H1 (cell line): ENCODE measurements at regions not wholly inside any gene's neighbourhood (a gene's known extent, or its start where the extent isn't known, plus 50 kb on each side); places are given as distances from the start of the nearest gene placed in this dataset.

Source experiments
- CTCF ChIA-PET: fragments of 300-600 bp; sonication (Branson Sonifier 250); formaldehyde crosslinking; loops from one replicate; lab custom pipeline; 2021; ENCODE audit not compliant: partially characterized antibody; lab: Charles Lee
- POLR2A ChIA-PET: fragments of 300-600 bp; sonication (Branson Sonifier 250); formaldehyde crosslinking; loops from one replicate; lab custom pipeline; 2021; ENCODE audit warnings: inconsistent platforms; ENCODE audit not compliant: partially characterized antibody; lab: Charles Lee
- DNase-seq, 2 experiments: peaks; one replicate each; pipeline versions ENCODE4 v3.0.0 to v3.0.0-alpha.2; 2010 to 2022; ENCODE audit warnings: low spot score in 2 of 2, low read depth in 1 of 2, mixed read lengths in 1 of 2
- FAIRE-seq: peaks from 2 replicates; lab custom pipeline; 2011; peaks lifted over from hg19 to GRCh38; lab: Jason Lieb, UNC
- H2AFZ ChIP-seq: 2 replicates; pipeline ENCODE4 v1.8.1; 2012; ENCODE audit warnings: low read length, inconsistent platforms
- H2AK5ac ChIP-seq: 2 replicates; pipeline ENCODE4 v1.6.1; 2013; ENCODE audit warnings: low read depth, low read length
- H2BK120ac ChIP-seq: replicated peaks from 2 replicates; pipeline ENCODE3; 2013; ENCODE audit warnings: low read depth, low read length, inconsistent platforms
- H2BK12ac ChIP-seq: 2 replicates; pipeline ENCODE4 v1.6.1; 2013; ENCODE audit warnings: low read depth, low read length
- H2BK15ac ChIP-seq: 2 replicates; pipeline ENCODE4 v1.6.1; 2013; ENCODE audit warnings: low read length
- H2BK20ac ChIP-seq: 2 replicates; pipeline ENCODE4 v1.6.1; 2013; ENCODE audit warnings: low read length
- H2BK5ac ChIP-seq: 2 replicates; pipeline ENCODE4 v1.6.1; 2013; ENCODE audit warnings: low read depth, low read length
- H3K14ac ChIP-seq: 2 replicates; pipeline ENCODE4 v1.6.1; 2013; ENCODE audit warnings: inconsistent platforms; ENCODE audit not compliant: insufficient read length
- H3K18ac ChIP-seq: 2 replicates; pipeline ENCODE4 v1.6.1; 2013; ENCODE audit warnings: low read length; ENCODE audit errors: extremely low read depth
- H3K23ac ChIP-seq: 2 replicates; pipeline ENCODE4 v1.6.1; 2013; ENCODE audit warnings: inconsistent platforms; ENCODE audit not compliant: insufficient read length
- H3K23me2 ChIP-seq: 2 replicates; pipeline ENCODE4 v1.6.1; 2013; ENCODE audit warnings: low read depth, low read length
- H3K27ac ChIP-seq: 2 replicates; pipeline ENCODE4 v1.6.1; 2011; ENCODE audit warnings: low read depth, low read length, inconsistent platforms
- H3K27me3 ChIP-seq, 4 experiments: replicated peaks in 1 of 4; 1 replicate in 1 of 4; 2 replicates in 3 of 4; pipeline versions ENCODE4 v1.6.1 to v1.8.1; 2011 to 2013; ENCODE audit warnings: low read length in 3 of 4, mild to moderate bottlenecking in 3 of 4, inconsistent platforms in 2 of 4, mixed read lengths in 2 of 4, moderate library complexity in 1 of 4; ENCODE audit not compliant: control insufficient read depth in 3 of 4, insufficient read depth in 3 of 4; ENCODE audit errors: extremely low read depth in 1 of 4
- H3K36me3 ChIP-seq, 4 experiments: 2 replicates each; pipeline versions ENCODE4 v1.6.1 to v1.8.1; 2011 to 2013; ENCODE audit warnings: mild to moderate bottlenecking in 4 of 4, low read length in 3 of 4, moderate library complexity in 2 of 4, control low read depth in 1 of 4, inconsistent platforms in 1 of 4; ENCODE audit not compliant: insufficient read depth in 4 of 4, control insufficient read depth in 2 of 4
- H3K4ac ChIP-seq: replicated peaks from 2 replicates; pipeline ENCODE3; 2013; ENCODE audit warnings: low read length, low read depth, mixed read lengths, inconsistent platforms; ENCODE audit not compliant: insufficient read length
- H3K4me1 ChIP-seq, 4 experiments: replicated peaks in 1 of 4; 1 replicate in 1 of 4; 2 replicates in 3 of 4; pipeline versions ENCODE4 v1.6.1 to v1.8.1; 2011 to 2013; ENCODE audit warnings: low read length in 3 of 4, inconsistent platforms in 2 of 4, mixed read lengths in 1 of 4; ENCODE audit not compliant: insufficient read depth in 4 of 4, control insufficient read depth in 3 of 4
- H3K4me2 ChIP-seq, 2 experiments: 2 replicates each; pipeline versions ENCODE4 v1.6.1 to v1.8.1; 2011 to 2013; ENCODE audit warnings: low read depth in 2 of 2, low read length in 2 of 2, control low read depth in 1 of 2, inconsistent platforms in 1 of 2, mild to moderate bottlenecking in 1 of 2; ENCODE audit not compliant: insufficient read depth in 1 of 2
- H3K4me3 ChIP-seq, 4 experiments: fragments of 200-600, 300-600 bp in 1 of 4; sonication (generic), shearing (Covaris generic), sonication (Bioruptor Twin) in 1 of 4; 2 replicates each; pipeline versions ENCODE4 v1.5.1 to v1.8.1; 2011 to 2016; ENCODE audit warnings: low read length in 4 of 4, low read depth in 3 of 4, control low read depth in 2 of 4, inconsistent platforms in 2 of 4, mild to moderate bottlenecking in 2 of 4, mixed read lengths in 1 of 4, moderate library complexity in 1 of 4; ENCODE audit not compliant: insufficient read depth in 2 of 4; ENCODE audit errors: extremely low read depth in 1 of 4
- H3K56ac ChIP-seq: replicated peaks from 2 replicates; pipeline ENCODE3; 2013; ENCODE audit warnings: low read depth, mild to moderate bottlenecking, mixed read lengths, low read length, inconsistent platforms; ENCODE audit not compliant: insufficient read length
- H3K79me1 ChIP-seq: 2 replicates; pipeline ENCODE4 v1.6.1; 2013; ENCODE audit warnings: low read depth, low read length, control low read depth
- H3K79me2 ChIP-seq, 2 experiments: 2 replicates each; pipeline versions ENCODE4 v1.6.1 to v1.8.1; 2012 to 2013; ENCODE audit warnings: low read length in 2 of 2, mild to moderate bottlenecking in 2 of 2, inconsistent platforms in 1 of 2; ENCODE audit not compliant: insufficient read depth in 2 of 2, control insufficient read depth in 1 of 2
- H3K9ac ChIP-seq, 4 experiments: replicated peaks in 1 of 4; 1 replicate in 1 of 4; 2 replicates in 3 of 4; pipeline versions ENCODE4 v1.6.1 to v1.8.1; 2011 to 2013; ENCODE audit warnings: low read depth in 3 of 4, low read length in 3 of 4, control low read depth in 2 of 4, mild to moderate bottlenecking in 2 of 4, moderate library complexity in 2 of 4, inconsistent platforms in 1 of 4; ENCODE audit errors: extremely low read depth in 1 of 4
- H3K9me3 ChIP-seq, 2 experiments: 2 replicates each; pipeline versions ENCODE4 v1.6.1 to v1.8.1; 2012 to 2013; ENCODE audit warnings: mild to moderate bottlenecking in 2 of 2, moderate library complexity in 2 of 2, control low read depth in 1 of 2, inconsistent platforms in 1 of 2, low read depth in 1 of 2, low read length in 1 of 2, mixed read lengths in 1 of 2; ENCODE audit not compliant: insufficient read depth in 2 of 2
- H4K20me1 ChIP-seq, 2 experiments: replicated peaks in 1 of 2; 2 replicates each; pipeline versions ENCODE3 to v1.8.1; 2011 to 2013; ENCODE audit warnings: inconsistent platforms in 2 of 2, low read length in 2 of 2, mild to moderate bottlenecking in 1 of 2; ENCODE audit not compliant: insufficient read depth in 2 of 2, control insufficient read depth in 1 of 2
- H4K5ac ChIP-seq: 2 replicates; pipeline ENCODE4 v1.6.1; 2013; ENCODE audit warnings: low read length, low read depth, mixed read lengths, inconsistent platforms; ENCODE audit not compliant: insufficient read length
- H4K8ac ChIP-seq: 2 replicates; pipeline ENCODE4 v1.8.0; 2013; ENCODE audit warnings: mild to moderate bottlenecking, moderate library complexity, low read length, inconsistent platforms; ENCODE audit not compliant: insufficient read depth; ENCODE audit errors: extremely low read depth
- H4K91ac ChIP-seq: replicated peaks from 2 replicates; pipeline ENCODE3; 2013; ENCODE audit warnings: low read length, mixed read lengths, inconsistent platforms; ENCODE audit not compliant: insufficient read length
- EGR1 ChIP-seq: IDR thresholded peaks from 2 replicates; pipeline ENCODE4 v1.6.1; 2011; ENCODE audit warnings: low read depth, low read length, borderline replicate concordance
- EZH2 ChIP-seq: fragments of 200-600 bp; sonication (generic); IDR thresholded peaks from 2 replicates; pipeline ENCODE4 v1.7.1; 2012; ENCODE audit warnings: low read depth, mild to moderate bottlenecking, moderate library complexity, low read length, inconsistent platforms; ENCODE audit not compliant: severe bottlenecking
- HDAC6 ChIP-seq: IDR thresholded peaks from one replicate; pipeline ENCODE4 v1.7.1; 2012; ENCODE audit warnings: low read depth, mild to moderate bottlenecking, inconsistent platforms, low read length, moderate library complexity
- KDM1A ChIP-seq: fragments of 200-600, 300-600 bp; sonication (generic); IDR thresholded peaks from 2 replicates; pipeline ENCODE4 v1.7.1; 2016; ENCODE audit warnings: mild to moderate bottlenecking, low read length, borderline replicate concordance
- MAFK ChIP-seq: IDR thresholded peaks from 2 replicates; pipeline ENCODE4 v1.6.1; 2012; ENCODE audit warnings: low read depth, mild to moderate bottlenecking, improper control_type of control experiment, low read length
- NANOG ChIP-seq: IDR thresholded peaks from 2 replicates; pipeline ENCODE4 v1.6.1; 2011; ENCODE audit warnings: low read length, low read depth, mild to moderate bottlenecking, inconsistent platforms; ENCODE audit not compliant: insufficient read depth, poor library complexity, severe bottlenecking
- POLR2A ChIP-seq, 2 experiments: IDR thresholded peaks; 1 replicate in 1 of 2; 2 replicates in 1 of 2; pipeline ENCODE4 v1.6.1; 2011; ENCODE audit warnings: low read depth in 2 of 2, low read length in 2 of 2, mild to moderate bottlenecking in 2 of 2; ENCODE audit errors: control extremely low read depth in 1 of 2
- SP2 ChIP-seq: IDR thresholded peaks from 2 replicates; pipeline ENCODE4 v1.6.1; 2012; ENCODE audit warnings: mild to moderate bottlenecking, low read length, inconsistent platforms
- USF2 ChIP-seq: IDR thresholded peaks from 2 replicates; pipeline ENCODE4 v1.6.1; 2011; ENCODE audit warnings: low read length, improper control_type of control experiment
- WGBS, 2 experiments: shearing (Covaris generic) in 1 of 2; methylation state at CpG; one replicate each; pipeline versions ENCODE4 v1.1.6 to v1.1.7; 2013 to 2015; ENCODE audit warnings: low lambda C conversion rate in 2 of 2, mixed read lengths in 2 of 2, inconsistent platforms in 1 of 2, low coverage in 1 of 2, missing lambda C conversion rate in 1 of 2; ENCODE audit not compliant: insufficient replicate concordance in 2 of 2, insufficient coverage in 1 of 2, insufficient read length in 1 of 2; ENCODE audit errors: extremely low coverage in 1 of 2, missing lambda C conversion rate in 1 of 2; 5-methylcytosine and 5-hydroxymethylcytosine counted together

DNA sequence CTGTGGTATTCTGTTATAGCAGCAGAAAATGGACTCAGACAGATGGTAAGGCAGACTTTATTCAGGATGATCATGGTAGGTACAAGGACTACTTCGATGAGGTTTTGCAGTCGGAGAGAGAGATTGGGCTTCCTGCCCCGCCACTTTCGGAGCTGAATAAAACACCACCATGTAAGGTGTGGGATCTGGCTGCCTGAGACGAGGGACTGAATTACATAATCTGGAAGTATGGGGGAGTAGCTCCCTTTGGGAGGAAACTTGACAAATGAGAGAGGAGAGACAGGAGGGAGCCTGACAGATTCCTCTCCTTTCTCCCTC is 255.5 kb upstream of the GATB start:
- WGBS, 2 experiments: 93% methylated on average over 5 of the region's 5 CpGs; no CpG with 5 or more reads in 1 of the 2 experiments
- Histone ChIP-seq H4K91ac (no peak overlapping the region), H3K4me3 (no peak overlapping the region), H3K36me3 (no peaks in the 10 kb centered on the region), H3K9ac (no peak overlapping the region), H2AK5ac (no peak overlapping the region), H3K4me1 (no peaks in the 10 kb centered on the region), H2BK5ac (no peak overlapping the region), H2BK12ac (no peak overlapping the region), H3K9me3 (peaks cover 7% of the 10 kb centered on the region in 2 experiments; a peak in 1 of 4 replicates), H3K23ac (no peak overlapping the region), H3K79me2 (no peaks in the 10 kb centered on the region), H3K27me3 (no peaks in the 10 kb centered on the region), H3K56ac (no peak overlapping the region), H3K27ac (no peak overlapping the region), H3K18ac (no peak overlapping the region), H4K8ac (no peak overlapping the region), H3K4ac (no peak overlapping the region), H2AFZ (no peak overlapping the region), H2BK120ac (no peak overlapping the region), H4K20me1 (no peaks in the 10 kb centered on the region), H3K23me2 (no peaks in the 10 kb centered on the region; the same call in 1 of the 2 replicates), H2BK15ac (no peak overlapping the region), H4K5ac (no peak overlapping the region), H2BK20ac (no peak overlapping the region), H3K79me1 (no peaks in the 10 kb centered on the region), H3K14ac (no peak overlapping the region), H3K4me2 (no peak overlapping the region)
- ChIA-PET CTCF (no interaction called here), POLR2A (no interaction called here)
- TF ChIP-seq KDM1A (no peak), NANOG (no peak), HDAC6 (no peak), POLR2A (IDR thresholded peaks at IDR 0.05; ENCODE audit: control extremely low read depth in 1 of 2, low read depth in 2 of 2, low read length in 2 of 2) (no peak), SP2 (no peak), MAFK (no peak), EGR1 (no peak), USF2 (no peak), EZH2 (no peak)
- FAIRE-seq (no peak), DNase-seq (no peak)
